ENCODE measurements at regions not wholly inside any gene's neighbourhood (a gene's known extent, or its start where the extent isn't known, plus 50 kb on each side); places are given as distances from the start of the nearest gene placed in this dataset.

GRCh38 chr9:105873801-105874200, 179.5 kb downstream of the TMEM38B start:
- FAIRE-seq (no peak), ATAC-seq (no peak), DNase-seq (no peak)
- Histone ChIP-seq H3K27me3 (no peaks in the 10 kb centered on the region), H3K4me1 (no peaks in the 10 kb centered on the region), H3K9me3 (no peaks in the 10 kb centered on the region), H3K4me3 (no peak overlapping the region), H3K36me3 (no peaks in the 10 kb centered on the region), H3K27ac (no peak overlapping the region)
- intact Hi-C loops (cut with DNase I) = no loop called here
- WGBS, 2 donors = 61 to 67% methylated on average over 3 of the region's 3 CpGs
- no peak for TF ChIP-seq CTCF (IDR thresholded peaks at IDR 0.05)

GRCh38 chr9:105877721-105878120, 183.4 kb downstream of the TMEM38B start:
- intact Hi-C loops (cut with DNase I) = no loop called here
- ATAC-seq (no peak), FAIRE-seq (no peak), DNase-seq (no peak)
- Histone ChIP-seq H3K4me3 (no peak overlapping the region), H3K27me3 (no peaks in the 10 kb centered on the region), H3K4me1 (no peaks in the 10 kb centered on the region), H3K9me3 (no peaks in the 10 kb centered on the region), H3K27ac (no peak overlapping the region), H3K36me3 (no peaks in the 10 kb centered on the region)
- WGBS, 2 donors = 54 to 63% methylated on average over 1 of the region's 1 CpG
- TF ChIP-seq CTCF (IDR thresholded peaks at IDR 0.05) = no peak

GRCh38 chr9:105879181-105879580, 184.8 kb downstream of the TMEM38B start:
- DNase-seq (no peak), ATAC-seq (no peak), FAIRE-seq (no peak)
- Histone ChIP-seq H3K36me3 (no peaks in the 10 kb centered on the region), H3K27me3 (no peaks in the 10 kb centered on the region), H3K9me3 (no peaks in the 10 kb centered on the region), H3K27ac (no peak overlapping the region), H3K4me3 (no peak overlapping the region), H3K4me1 (no peaks in the 10 kb centered on the region)
- TF ChIP-seq CTCF (IDR thresholded peaks at IDR 0.05) = no peak
- intact Hi-C loops (cut with DNase I) = no loop called here

GRCh38 chr9:105880517-105880916, 186.2 kb downstream of the TMEM38B start:
- Histone ChIP-seq H3K4me1 (no peaks in the 10 kb centered on the region), H3K27ac (no peak overlapping the region), H3K9me3 (no peaks in the 10 kb centered on the region), H3K27me3 (no peaks in the 10 kb centered on the region), H3K4me3 (no peak overlapping the region), H3K36me3 (no peaks in the 10 kb centered on the region)
- FAIRE-seq (no peak), DNase-seq (no peak), ATAC-seq (no peak)
- WGBS, 2 donors = 33 to 35% methylated on average over 1 of the region's 1 CpG
- TF ChIP-seq CTCF (IDR thresholded peaks at IDR 0.05) = no peak
- intact Hi-C loops (cut with DNase I) = no loop called here

- no peak overlapping the region for H3K4me3 ChIP-seq
- H3K27me3 ChIP-seq = no peaks in the 10 kb centered on the region
- no peaks in the 10 kb centered on the region for H3K36me3 ChIP-seq
- 76 to 82% methylated on average over 6 of the region's 6 CpGs for WGBS, 2 donors
- no peak for TF ChIP-seq CTCF (IDR thresholded peaks at IDR 0.05)
- H3K9me3 ChIP-seq = no peaks in the 10 kb centered on the region
- DNase-seq = no peak
- intact Hi-C loops (cut with DNase I) = no loop called here
- H3K27ac ChIP-seq = no peak overlapping the region
- no peak for FAIRE-seq
- no peak for ATAC-seq
- H3K4me1 ChIP-seq = no peaks in the 10 kb centered on the region
Observed at GRCh38 chr9:105881021-105881420, 186.7 kb downstream of the TMEM38B start.
